Ishikawa (cell line): ENCODE measurements at regions not wholly inside any gene's neighbourhood (a gene's known extent, or its start where the extent isn't known, plus 50 kb on each side); places are given as distances from the start of the nearest gene placed in this dataset.

Source experiments
- CEBPB ChIP-seq: IDR thresholded peaks from 2 replicates; pipeline ENCODE4 v1.6.1; 2012
- CREB1 ChIP-seq: IDR thresholded peaks from 2 replicates; pipeline ENCODE4 v1.6.1; 2012; ENCODE audit warnings: low read depth
- EGR1 ChIP-seq: IDR thresholded peaks from 2 replicates; pipeline ENCODE4 v1.6.1; 2012
- EP300 ChIP-seq: IDR thresholded peaks from 2 replicates; pipeline ENCODE4 v1.6.1; 2012; ENCODE audit warnings: borderline replicate concordance
- MAX ChIP-seq: IDR thresholded peaks from 2 replicates; pipeline ENCODE4 v1.6.1; 2012
- NFIC ChIP-seq: IDR thresholded peaks from 2 replicates; pipeline ENCODE4 v1.6.1; 2012
- RAD21 ChIP-seq: IDR thresholded peaks from 2 replicates; pipeline ENCODE4 v1.6.1; 2012; ENCODE audit warnings: low read depth
- TAF1 ChIP-seq: IDR thresholded peaks from 2 replicates; pipeline ENCODE4 v1.6.1; 2012; ENCODE audit warnings: low read depth, mild to moderate bottlenecking
- TEAD4 ChIP-seq: IDR thresholded peaks from 2 replicates; pipeline ENCODE4 v1.6.1; 2012
- YY1 ChIP-seq: IDR thresholded peaks from 2 replicates; pipeline ENCODE4 v1.6.1; 2012; ENCODE audit warnings: low read depth
- ZBTB7A ChIP-seq: IDR thresholded peaks from 2 replicates; pipeline ENCODE4 v1.6.1; 2012; ENCODE audit warnings: low read depth
- TF ChIP-seq, protein P1 (sequence below): IDR thresholded peaks from 2 replicates; pipeline ENCODE4 v1.6.1; 2012; ENCODE audit warnings: low read depth, mild to moderate bottlenecking

DNA sequence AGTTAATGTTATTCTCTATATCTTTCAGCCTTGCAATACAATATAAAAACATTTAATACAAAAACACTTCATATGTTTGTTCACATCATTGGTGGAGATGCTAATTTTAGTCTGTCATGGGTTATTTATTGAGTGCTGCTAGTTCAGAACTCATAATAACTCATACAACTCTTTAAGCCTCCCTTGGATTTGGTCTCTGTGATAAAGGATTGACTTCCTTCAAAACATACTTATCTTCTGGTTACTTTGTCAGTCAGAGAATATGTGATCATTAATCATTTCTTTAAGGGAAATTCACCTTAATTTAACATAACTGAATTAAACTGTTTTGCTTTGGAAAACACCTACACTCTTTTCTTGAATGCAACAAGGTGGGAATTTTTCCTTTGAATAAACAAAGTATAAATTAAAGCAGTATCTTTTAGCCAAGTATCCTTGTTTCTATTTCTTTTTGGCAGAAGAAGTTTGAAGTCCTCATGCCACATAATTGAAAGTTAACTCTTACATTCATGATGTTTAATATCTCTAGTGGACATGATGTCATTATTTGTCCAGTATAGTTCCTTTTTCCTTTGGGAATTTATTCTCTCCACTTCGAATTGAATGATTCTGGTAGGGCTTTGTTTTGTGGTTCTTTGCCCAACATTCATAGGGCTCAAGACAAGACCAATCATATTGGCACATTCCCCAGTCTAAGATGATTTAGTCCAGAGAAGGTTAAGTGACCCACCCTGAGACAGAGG is 133.2 kb upstream of the CENPW start:
- no peak for TF ChIP-seq TAF1
- TF ChIP-seq YY1: no peak
- no peak for TF ChIP-seq MAX
- TF ChIP-seq, protein P1, sequence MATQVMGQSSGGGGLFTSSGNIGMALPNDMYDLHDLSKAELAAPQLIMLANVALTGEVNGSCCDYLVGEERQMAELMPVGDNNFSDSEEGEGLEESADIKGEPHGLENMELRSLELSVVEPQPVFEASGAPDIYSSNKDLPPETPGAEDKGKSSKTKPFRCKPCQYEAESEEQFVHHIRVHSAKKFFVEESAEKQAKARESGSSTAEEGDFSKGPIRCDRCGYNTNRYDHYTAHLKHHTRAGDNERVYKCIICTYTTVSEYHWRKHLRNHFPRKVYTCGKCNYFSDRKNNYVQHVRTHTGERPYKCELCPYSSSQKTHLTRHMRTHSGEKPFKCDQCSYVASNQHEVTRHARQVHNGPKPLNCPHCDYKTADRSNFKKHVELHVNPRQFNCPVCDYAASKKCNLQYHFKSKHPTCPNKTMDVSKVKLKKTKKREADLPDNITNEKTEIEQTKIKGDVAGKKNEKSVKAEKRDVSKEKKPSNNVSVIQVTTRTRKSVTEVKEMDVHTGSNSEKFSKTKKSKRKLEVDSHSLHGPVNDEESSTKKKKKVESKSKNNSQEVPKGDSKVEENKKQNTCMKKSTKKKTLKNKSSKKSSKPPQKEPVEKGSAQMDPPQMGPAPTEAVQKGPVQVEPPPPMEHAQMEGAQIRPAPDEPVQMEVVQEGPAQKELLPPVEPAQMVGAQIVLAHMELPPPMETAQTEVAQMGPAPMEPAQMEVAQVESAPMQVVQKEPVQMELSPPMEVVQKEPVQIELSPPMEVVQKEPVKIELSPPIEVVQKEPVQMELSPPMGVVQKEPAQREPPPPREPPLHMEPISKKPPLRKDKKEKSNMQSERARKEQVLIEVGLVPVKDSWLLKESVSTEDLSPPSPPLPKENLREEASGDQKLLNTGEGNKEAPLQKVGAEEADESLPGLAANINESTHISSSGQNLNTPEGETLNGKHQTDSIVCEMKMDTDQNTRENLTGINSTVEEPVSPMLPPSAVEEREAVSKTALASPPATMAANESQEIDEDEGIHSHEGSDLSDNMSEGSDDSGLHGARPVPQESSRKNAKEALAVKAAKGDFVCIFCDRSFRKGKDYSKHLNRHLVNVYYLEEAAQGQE: no peak
- no peak for TF ChIP-seq CEBPB
- no peak for TF ChIP-seq TEAD4
- no peak for TF ChIP-seq CREB1
- TF ChIP-seq EP300: no peak
- no peak for TF ChIP-seq NFIC
- no peak for TF ChIP-seq RAD21
- no peak for TF ChIP-seq EGR1
- TF ChIP-seq ZBTB7A: no peak
